ENCODE measurements at regions not wholly inside any gene's neighbourhood (a gene's known extent, or its start where the extent isn't known, plus 50 kb on each side); places are given as distances from the start of the nearest gene placed in this dataset.

DNA sequence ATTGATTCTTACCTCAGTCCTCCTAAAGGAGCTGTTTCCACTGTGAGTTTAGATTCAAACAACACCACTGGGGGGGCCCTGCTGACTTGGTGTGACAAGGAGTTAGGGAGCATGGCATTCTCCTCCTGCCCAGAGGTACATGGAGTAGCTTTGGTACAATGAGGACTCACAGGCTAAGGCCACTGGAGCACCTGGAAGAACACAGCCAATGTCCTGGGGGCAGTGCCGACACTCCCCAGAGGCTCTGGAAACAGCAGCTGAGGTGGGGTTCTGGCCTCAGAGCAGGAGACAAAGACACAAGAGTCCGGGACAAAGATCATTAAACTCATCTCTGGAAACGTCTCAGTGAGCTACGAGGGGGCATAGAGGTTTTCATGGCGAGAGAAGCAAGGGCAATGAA lies 69.7 kb upstream of the POMGNT2 start:
- no peak for TF ChIP-seq GATA2 (IDR thresholded peaks at IDR 0.05; ENCODE audit: low read depth, low read length)
- no peak for TF ChIP-seq GATA3 (IDR thresholded peaks at IDR 0.05; ENCODE audit: low read depth, low read length)

Data from SH-SY5Y (cell line).